NCI-H146 treated with DMSO at 0.1 percent for 48 hours (cell line): ENCODE measurements at regions not wholly inside any gene's neighbourhood (a gene's known extent, or its start where the extent isn't known, plus 50 kb on each side); places are given as distances from the start of the nearest gene placed in this dataset.

Experiments
- DNase-seq: peaks from one replicate; lab custom pipeline; 2025; ENCODE audit not compliant: unreplicated experiment; lab: John Stamatoyannopoulos, UW

DNA sequence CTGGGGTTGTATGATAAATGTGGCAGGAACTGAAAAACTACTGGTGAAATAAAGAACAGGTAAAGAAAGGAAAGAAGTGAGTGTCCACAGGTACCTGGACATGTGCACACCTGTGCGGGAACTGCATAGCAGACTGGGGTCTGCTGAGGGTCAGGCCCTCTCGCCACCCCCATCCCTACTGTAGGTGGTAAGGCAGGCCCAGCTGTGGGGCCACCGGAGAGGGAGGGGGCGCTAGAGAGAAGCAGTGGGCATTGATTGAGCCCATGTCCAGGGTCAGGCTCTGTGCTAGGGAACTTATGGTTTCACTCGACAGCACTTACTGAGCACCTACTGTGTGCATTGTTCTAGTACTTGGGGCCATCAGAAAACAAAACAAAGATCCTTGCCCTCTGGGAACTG lies 400.5 kb downstream of the MATN1 start:
- DNase-seq = no peak

DNA sequence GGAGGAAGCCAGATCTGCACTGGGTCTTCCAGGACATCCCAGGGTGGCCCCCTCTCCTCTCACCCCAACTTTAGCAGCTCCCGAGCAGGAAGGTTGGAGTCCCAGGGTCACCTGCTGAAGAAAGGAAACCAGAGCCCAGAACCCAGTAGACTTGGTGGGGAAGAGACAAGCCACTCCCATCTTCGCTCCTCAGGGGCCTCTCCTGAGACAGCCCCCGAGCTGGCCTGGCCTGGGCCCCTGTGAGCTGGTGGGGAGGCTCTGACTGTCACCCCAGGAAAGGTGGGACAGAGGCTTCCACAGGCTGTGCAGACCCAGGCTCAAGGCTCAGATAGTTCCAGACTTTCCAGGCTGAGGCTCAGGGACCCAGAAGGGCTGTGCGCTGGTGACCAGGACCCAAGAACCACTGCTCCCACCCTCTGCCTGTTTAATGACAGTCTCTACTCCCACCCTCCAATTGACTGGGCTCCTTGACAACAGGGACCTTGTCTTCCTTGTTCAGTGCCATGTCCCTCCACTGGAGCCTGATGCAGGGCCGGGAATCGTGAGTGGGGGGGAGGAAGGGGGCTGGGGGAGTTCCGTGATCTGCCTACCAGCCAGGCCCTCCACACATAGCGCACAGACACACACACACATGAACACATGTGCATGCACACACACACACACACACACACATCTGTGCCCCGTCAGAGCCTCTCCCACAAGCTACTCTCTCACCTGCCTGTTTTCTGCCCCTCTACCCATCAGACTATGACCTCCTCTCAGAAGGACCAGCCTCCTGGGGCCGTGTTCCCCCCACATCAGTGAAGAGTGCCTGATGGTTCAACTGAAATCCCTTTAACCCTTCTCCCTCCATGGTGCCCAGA lies 401.2 kb downstream of the MATN1 start:
- DNase-seq = no peak

DNA sequence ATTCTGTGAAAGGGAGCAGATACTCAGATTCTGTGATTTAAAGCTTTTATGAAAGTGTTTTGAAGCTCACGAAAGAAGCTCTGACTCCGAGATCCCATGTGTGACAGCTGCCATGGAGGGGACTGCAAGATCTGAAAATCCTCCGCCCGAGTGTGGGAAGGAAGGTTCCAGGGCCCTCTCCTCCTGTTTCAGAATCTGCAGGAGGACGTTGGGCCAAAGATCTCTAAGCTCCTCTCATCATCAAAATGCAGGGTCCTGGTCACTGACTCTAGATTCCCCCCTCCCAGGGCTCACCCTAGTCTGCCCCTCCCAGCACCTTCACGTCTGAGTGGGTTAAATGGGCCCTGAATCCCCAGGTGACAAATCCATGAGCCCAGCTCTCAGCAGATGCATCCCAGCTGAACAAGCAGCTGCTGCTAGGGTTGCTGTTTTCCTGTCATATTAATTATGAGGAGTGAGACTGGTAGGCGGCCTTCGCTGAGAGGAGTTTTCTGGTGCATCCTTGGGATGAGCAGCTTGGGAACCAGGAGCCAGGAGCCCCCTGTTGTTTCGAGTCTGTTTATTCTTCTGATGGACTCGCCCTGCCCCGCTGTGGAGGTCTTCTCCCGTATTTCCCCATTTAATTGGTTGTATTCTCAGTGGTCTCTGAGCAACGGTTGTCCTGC lies 402.0 kb downstream of the MATN1 start:
- no peak for DNase-seq

DNA sequence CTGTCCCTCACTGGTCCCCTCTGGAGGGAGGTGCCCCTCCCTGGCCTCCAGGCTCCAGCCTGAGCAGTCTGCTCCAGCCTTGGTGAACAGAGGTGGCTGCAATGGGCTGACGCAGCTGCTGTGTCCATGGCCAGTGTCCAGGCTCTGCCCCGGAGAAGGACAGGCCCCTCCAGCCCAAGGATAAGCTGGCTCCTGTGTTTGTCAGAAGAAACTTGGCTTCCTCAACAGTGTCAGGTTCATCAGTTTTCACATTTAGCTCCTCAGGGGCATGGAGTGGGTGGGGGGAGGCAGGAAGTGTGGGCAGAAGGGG lies 402.8 kb downstream of the MATN1 start:
- no peak for DNase-seq

DNA sequence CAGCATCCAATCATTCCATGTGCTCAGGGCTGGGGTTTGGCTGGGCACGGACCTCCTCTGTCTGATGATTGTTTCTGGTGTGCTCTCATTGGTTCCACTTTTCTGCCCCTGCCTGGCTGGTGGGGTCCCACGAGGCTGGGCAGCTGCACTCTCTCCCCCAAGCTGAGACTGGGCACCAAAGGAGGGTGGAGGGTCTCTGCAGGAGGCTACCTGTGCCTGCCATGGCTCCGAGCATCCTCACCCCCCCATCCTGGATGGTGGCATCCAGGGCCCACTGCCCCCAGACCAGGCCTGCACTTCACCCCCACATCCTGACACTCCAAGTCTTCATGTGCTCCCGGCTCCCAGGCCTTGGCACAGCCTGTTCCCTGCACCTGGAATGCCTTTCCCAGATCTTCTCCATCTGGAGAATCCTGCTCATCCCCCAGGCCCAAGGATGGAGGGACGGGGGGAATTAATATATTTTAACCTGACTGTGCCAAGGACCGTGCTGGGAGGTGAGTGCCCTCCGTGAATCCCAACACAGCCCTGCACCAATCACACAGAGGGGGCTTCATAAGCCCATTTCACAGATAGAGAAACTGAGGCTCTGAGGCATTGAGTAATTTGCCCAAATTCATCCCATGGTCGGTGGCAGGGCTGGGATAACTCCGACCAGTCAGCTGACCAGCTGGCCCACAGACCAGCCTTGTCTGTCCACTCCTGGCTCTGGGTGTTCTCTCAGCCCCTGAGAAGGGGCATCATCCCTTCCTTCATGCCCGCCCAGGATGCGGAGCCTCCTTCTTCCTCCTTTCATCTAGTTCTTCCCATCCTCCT lies 403.4 kb downstream of the MATN1 start:
- DNase-seq = no peak

DNA sequence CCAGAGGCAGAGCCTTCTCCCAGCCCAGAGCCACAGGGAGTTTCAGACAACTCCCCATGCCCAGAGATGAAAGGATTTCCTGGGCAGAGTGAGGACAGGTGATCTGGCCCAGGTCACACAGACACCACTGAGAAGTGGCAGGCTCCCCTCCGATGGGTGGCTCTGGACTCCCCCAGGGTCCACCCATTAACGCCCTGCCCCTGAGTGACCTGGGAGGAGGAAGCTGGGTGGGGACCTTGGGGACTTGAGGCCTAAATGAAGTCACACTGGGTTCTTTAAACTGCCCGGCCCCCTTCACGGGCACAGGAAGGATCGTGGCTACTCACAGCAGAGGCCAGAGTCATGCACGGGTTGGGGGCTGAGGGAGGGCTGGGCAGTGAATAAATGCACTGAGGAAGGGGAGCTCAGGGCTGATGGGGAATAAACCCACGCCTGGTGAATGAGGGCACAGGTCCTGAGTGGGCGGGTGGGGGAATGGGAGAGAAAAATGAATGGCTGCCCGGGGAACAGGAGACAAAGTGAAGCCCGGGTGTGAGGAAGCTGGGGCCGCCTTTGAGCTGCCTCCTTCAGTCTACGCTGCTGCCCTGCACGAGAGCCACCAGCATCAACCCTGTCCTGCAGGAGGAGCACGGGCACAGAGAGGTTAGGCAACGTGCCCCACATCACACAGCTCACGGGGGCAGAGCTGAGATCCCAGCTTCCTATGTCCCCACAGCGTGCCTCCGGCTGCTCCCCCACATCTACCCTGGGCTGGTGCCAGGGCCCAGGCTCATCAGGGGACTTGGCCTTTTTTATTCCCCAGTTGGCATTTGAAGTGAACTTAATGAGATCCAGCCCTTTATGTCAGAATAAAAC lies 404.3 kb downstream of the MATN1 start:
- DNase-seq = no peak

DNA sequence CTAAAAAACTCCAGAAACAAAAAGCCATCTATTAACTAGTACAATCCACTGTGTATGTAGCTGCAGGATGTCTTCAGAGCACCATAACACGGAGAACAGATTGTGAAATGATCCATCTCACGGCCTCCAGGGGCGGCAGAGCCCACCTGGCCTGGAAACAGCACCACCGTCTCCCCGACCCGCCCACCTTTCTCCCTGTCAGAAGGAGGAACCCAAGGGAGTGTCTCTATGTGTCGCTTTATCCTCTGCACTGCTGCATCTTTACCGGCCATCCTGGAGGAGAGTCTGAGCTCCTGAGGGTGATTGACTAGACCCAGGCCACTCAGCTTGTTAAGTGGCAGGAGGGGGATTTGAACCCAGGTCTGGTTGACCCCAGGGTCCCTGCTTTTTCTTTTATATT lies 405.0 kb downstream of the MATN1 start:
- DNase-seq = no peak

DNA sequence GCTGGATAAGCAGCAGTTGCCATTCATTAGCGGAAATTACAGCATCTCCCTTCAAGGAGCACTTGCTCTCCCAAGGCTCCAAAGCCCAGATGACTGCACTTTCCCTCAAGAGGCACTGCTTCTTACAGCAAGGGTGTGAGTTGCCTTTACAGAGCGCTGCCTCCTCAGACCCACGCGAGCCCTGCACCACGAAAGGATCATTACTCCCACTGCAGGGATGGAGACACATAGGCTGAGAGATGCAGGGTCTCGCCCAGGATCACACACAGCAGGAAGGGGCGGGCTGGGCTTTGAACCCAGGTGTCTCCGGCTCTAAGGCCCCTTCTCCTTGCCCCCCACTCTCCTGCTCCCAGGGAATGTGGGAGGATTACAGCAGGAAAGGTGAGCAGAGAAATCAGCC lies 405.5 kb downstream of the MATN1 start:
- DNase-seq = no peak

DNA sequence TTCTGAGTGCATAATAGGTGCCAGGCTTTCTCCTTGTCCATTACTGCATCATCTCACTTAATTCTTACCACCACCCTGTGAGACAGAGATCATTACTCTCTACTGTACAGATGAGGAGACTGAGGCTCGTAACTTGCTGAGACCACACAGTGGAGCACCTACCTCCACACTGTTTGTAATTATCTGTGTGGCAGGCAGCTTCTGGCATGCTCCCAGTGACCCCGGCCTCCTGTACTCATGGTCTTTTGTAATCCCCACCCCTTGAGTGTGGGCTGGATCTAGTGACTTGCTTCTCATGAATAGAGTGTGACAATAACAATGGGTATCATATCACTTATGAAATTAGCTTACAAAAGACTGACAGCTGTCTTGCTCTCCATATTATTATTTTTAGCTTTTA lies 407.3 kb downstream of the MATN1 start:
- no peak for DNase-seq

DNA sequence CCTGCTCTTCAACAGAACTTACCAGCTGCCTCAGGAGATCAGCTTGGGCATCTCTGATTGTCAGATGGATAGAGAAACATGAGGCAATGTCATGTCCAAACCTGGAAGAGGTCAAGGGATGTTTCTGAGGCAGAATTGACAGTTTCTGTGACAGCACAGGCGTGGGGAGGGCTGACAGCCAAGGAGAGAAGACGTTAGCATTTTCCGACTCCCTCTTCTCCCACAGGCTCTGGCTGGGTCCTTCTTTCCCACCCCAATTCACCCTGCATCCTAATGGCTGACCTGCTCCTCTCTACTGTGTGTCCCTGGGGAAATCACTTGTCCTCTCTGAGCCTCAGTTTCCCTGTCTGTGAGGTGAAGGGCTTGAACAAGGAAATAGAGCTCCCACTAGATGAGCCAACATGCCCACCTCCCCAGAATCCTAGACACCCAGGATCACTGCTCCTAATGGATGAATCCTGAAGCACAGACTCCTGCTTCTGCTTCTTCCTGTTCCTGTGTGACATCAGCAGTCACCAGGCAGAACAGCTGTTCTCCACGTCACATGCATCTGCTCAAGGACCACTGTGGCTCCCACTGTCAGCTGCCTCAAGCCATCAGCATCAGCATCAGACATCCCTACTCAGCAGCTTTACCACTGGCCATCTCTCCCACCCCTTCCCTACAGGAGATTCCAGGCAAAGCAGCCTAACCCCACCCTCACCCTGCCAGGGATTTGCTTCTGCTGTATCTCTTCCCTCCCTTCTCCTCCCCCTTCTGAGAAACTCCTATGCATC lies 408.0 kb downstream of the MATN1 start:
- DNase-seq = no peak

DNA sequence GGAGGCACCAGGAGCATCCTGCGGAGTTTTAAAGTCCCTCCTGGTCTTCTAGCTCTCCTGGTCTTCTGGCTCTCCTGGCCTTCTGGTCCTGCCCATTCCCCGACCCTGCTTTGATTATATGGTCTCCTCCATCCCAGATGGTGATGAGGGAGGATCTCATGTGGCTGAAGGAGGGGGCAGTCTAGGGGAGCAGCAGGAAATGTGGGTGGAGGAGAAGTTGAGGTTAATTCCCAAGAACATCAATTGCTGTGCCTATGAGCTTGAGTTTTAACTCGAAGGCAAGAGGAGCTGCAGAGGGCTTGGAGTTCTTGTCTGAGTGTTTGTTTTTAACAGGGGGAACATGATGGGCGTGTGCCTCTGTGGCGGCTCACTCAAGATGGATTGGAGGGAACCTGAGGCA lies 408.8 kb downstream of the MATN1 start:
- DNase-seq = no peak

DNA sequence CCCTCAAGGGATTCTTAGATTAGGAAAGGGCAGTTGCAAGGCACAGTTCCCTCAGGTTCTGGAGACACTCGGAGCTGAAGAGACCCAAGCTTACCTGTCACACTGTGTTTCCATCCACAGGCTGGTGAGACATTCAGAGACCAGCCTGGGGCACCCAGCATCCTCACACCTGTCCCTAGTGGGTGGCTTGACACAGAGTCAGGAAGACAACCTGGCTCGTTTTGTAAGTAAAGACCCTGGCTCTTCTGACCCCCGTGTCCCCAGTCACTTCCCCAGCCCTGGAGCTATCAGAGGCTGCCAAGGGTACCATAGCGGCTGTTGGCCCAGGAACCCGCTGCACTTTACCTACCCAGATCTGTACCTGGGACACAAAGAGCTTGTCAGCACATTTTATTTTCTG lies 409.8 kb downstream of the MATN1 start:
- no peak for DNase-seq

DNA sequence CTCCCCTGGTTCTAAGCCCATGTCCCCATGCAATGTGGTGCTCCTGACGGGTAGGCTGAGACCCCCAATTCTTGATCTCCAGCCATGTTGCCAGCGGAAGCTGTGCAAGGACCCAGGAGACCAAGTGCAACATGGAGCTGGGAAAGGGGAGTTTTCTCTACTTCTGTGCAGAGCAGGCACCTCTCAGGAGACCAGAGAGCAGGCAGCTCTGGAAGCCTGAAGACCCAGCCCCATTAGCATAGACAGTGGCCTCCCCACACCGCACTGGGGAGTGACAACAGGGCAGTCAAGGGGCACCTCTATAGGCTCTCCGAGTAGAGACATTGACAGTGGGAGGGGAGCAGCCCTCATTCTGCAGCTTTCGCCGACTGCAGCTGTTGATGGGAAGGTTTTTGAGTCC lies 410.2 kb downstream of the MATN1 start:
- DNase-seq = no peak

DNA sequence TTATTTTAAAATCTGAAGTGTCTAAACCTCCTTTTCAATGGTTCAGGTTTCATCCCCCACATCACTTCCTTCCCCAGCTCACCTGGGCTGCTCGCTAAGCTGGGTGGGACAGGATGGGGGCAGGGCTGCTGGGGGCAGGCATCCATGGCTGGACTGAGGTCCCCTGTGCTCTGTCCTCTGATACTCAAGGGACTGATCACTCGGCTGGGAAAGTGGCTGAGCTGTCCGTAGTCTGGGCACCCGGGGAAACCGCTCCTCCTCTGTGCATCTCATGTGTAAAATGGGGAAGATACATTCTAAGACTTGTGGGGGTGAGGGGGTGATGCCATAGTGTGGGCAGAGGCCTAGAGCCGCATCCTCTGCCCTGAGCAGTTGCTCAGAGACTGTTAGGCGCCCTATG lies 411.2 kb downstream of the MATN1 start:
- DNase-seq = no peak

DNA sequence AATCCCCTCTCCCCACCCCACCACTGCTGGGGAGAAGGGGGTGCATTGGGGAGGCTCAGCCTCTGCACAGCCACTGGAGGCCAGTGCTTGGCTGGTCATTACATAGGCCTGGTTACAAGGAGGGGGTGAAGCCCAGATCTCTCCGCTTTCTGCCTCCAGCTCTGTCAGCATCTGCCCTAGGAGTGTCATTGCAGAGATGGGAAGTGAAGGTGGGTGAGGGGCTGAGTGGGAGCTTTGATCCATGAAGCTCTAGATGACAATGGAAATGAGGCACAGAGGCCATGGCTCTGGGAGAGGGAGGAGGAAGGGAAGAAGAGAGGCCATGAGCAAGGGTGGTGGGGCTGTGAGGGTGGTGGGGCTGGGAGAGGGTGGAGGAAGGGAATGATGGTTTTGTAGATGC lies 411.6 kb downstream of the MATN1 start:
- no peak for DNase-seq

DNA sequence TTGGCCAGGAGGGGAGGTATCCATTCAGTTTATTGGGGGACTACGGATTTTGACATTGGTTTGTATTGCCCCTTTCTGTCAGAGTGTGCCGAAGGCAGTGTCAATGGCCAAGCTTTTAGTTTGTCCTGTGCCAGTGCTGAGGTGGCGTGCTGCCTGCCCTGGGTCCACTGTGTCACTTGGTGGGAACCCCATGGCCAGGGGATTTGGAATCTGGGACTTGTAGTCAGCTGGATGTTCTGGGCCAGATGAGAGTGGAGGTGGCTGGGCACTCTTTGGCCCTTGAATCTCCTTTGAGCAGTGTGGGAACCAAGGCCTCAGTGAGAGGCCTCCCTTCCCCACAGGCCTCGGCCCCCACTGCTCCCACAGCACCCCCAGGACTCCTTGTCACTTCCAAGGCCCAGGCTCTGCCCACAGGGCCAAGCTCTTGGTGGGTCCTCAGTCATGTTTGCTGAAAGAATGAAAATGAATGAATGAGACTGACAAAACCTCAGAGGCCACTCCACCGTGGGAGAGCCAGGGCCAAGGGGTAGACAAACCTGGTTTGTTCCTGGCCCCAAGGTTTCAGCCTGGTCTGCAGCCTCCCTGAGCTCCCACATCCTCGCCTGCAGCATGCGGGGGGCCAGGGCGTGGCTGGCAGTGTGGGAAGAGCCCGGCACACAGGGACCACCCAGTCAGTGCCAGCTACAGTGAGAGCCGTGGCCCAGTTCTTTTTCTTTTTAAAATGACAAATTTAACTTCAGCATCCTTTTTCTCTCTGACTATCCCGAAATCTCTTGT lies 412.2 kb downstream of the MATN1 start:
- no peak for DNase-seq

DNA sequence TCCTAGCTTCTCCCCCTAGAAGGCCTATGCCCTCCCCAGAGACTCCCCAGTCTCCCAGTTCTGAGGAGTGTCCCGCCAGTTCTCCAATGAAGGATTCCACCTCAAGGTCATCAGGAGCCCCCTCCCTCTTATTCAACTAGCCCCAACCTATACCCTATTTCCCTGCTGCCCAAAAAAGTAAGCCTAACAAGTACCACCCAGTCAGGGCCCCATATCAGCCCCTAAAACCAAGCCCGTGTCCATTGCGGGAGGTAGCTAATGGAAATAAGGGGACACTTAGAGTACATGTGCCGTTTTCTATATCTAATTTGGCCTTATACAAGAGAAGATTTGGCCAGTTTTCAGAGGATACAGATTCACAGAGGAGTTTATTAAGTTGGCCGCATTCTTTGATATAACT lies 416.2 kb downstream of the MATN1 start:
- no peak for DNase-seq

DNA sequence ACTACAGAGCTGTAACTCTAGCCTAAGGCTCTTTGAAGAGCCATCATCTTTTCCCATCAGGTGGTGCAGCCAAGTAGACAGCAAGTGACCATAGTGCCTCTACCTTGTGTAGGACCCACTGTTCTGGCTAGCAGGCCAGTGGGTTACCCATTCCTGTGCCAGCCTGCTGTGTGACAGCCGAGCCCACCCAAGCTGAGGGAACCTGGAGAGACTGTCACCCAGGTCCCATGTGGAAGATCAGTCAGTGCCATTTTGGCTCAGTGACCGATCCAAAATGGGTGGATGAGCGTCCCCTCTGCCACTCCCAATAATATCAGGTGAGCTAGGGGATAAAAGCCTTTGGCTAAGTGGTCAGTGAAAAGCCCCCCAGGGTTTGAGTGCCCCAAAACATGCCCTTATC lies 417.9 kb downstream of the MATN1 start:
- no peak for DNase-seq

DNA sequence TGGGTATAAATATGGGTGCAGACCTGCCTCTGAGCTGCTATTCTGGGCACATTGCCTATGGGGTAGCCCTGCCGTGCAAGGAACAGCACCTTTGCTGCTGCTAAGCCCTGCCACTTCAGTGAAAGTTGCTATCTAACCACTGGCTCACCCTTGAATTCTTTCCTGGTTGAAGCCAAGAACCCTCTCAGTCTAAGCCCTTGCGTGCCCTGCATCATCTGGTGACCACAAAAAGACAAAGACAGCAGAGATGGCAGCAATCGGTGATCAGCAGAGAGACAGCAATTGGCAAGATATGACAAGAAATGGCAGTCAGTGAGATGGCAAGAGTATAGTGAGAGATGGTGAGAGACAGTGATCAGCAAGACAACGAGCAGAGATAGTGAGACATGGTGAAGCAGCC lies 418.3 kb downstream of the MATN1 start:
- no peak for DNase-seq

DNA sequence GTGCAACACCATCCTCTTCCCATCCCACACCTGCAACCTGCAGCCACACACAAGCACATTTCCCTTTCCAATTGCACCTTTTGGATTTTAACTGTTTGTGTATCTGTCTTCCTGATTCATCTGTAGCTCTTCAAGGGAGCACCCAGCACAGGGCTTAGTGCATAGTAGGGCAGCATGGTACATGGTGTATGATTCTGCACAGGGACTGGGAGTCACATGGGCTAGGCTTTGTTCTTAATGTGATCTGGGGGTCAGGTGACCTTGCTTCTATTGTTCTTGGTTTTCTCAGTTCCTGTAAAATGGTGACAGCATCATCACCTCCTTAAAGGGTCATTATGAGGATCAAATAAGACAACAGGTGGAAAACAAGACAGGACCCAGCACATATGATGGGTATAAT lies 419.3 kb downstream of the MATN1 start:
- DNase-seq = no peak
